ENCODE measurements at regions not wholly inside any gene's neighbourhood (a gene's known extent, or its start where the extent isn't known, plus 50 kb on each side); places are given as distances from the start of the nearest gene placed in this dataset.
"Not testable (repeated sequence)": the region's sequence is repeated elsewhere in the genome, so short reads cannot be mapped to it uniquely, and the experiment has no call there.

- not testable (repeated sequence) for DNase-seq (ENCODE audit: low read depth in 2 of 2)
Measured at GRCh38 chr7:73175322-73175721, 89.5 kb upstream of the SPDYE9 start.

DNA sequence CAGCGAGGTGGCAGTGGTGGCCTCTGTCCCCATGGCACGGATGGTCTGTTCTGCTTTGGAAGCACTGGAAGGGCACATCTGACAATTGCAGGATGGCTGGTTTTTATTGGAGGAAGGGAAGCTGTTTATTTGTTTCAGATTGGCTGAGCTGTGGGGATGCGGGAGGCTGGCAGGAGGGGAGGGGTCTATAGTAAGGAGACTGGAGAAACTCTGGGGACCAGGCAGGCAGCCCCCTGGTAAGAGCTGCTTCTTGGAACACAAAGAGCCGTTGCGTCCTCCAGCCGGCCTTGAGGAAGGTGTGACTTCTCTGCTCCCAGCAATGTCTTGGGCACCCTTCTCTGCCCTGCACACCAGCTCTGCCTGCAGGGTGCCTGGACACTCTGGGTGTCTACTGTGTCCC is 85.1 kb upstream of the SPDYE9 start:
- not testable (repeated sequence) for DNase-seq (ENCODE audit: low read depth in 2 of 2)

- not testable (repeated sequence) for DNase-seq (ENCODE audit: low read depth in 2 of 2)
Measured at GRCh38 chr7:73170415-73170814, 84.6 kb upstream of the SPDYE9 start.

- DNase-seq (ENCODE audit: low read depth in 2 of 2), result not testable (repeated sequence)
Measured at GRCh38 chr7:73166152-73166551, 80.3 kb upstream of the SPDYE9 start.

DNA sequence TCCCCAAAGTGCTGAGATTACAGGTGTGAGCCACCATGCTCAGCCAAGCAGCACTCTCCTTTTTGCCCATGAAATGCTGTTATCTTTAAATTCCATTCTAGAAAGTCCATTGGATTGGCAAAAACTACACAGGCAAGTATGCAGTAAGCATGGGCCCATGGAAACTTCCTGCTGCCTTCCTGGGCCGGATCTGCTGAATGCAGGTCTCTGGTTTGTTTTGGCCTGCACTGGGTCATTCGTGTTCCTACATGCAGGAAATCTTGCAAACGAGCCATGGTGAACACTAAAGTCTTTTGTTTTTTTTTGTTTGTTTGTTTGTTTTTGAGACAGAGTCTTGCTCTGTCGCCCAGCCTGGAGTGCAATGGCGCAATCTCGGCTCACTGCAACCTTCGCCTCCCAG is 76.8 kb upstream of the SPDYE9 start:
- not testable (repeated sequence) for DNase-seq (ENCODE audit: low read depth in 2 of 2)

DNA sequence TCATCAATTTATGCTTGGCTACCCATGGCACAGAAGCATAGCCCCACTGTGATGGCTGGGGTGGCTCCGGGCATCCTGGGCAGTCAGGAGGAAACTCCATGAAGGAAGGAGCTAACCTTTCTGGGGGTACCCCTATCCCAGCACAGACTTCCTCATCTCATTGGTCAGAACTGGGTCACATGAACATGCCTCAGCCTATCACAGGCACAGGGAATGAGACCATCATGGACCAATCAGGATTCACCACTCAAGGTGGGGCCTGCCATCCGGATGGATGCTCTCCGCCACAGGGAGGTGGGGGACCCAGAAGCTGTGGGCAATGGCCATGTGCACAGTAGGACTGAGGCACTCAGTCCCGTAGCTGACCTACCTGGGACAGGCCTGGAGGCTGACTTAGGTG is 75.9 kb upstream of the SPDYE9 start:
- not testable (repeated sequence) for DNase-seq (ENCODE audit: low read depth in 2 of 2)

DNA sequence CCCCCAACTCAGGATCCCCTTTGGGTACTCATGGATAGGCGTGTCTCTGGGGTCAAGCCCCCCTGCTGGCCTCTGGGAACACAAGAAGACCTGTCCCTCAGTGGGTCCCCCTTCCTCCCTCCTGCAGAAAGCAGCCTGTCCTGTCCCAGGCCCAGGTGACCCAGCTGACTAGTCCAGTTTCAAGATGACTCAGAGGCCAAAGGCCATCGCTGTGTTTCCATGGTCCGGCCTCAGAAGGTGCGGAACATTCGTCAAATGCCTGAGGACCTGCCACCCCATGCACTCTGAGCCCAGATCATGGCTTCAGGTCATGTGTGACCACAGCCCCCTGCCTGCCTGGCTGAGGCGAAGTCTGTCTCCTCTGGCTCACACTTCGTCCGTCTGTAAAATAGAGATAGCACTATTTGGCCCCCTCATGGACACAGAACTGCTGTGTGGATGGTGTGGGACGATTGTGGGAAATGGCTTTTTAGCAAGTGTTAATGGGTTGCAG is 71.4 kb upstream of the SPDYE9 start:
- not testable (repeated sequence) for DNase-seq (ENCODE audit: low read depth in 2 of 2)

GRCh38 chr7:73156510-73157168 is 70.8 kb upstream of the SPDYE9 start:
- DNase-seq (ENCODE audit: low read depth in 2 of 2), result not testable (repeated sequence)

DNA sequence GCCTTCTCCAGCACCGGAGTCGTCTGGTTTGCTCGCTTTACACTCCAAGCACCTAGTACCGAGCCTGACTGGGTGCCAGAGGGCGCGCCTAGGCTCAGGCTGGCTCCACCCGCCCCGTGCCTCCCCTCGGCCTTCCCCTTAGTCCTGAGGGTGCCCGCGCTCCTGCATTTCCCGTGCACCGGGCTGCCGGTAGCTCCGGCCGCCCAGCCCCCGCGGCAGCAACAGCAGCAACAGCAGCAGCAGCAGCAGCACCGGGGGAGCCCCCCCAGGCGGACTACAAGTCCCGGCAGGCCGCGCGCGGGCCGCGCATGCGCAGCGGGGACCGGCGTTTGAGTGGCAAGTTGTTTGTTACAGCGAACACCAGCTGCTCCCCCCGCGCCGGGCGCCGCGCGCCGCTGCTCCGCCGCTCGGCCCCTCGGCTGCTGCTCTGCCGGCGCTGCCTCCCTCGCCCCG is 68.8 kb upstream of the SPDYE9 start:
- peak; percentile 61 to 67 for DNase-seq (ENCODE audit: low read depth in 2 of 2)

DNA sequence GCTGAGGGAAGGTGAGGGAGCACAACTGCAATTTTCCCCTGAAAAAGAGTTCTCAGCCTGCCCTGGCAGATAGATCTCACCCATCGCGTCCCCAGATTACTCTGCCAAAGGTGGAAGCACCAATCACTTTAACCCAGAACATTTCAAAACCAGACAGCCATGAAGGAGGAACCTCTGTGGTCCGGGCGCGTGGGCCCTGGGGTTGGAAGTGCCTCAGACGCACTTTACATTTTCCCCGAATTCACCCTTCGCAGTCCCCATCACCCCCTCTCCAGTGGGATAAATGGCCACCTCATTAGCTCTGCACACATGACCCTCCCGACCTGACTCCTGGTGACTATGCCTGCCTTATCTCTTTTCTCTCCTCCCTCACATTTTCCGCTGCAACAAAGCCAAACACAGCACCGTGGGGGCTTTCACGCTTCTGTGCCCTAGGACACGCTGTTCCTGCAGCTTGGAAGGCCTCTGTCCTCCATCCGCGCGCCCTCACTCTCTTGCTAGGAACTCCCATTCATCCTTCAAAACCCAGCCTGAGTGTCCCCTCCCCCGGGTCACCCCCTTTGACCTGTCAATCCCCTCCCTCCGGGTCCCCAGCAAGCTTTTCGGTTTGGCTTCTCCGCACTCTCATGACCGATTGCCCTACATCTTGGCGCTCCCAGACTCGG is 68.2 kb upstream of the SPDYE9 start:
- not testable (repeated sequence) for DNase-seq (ENCODE audit: low read depth in 2 of 2)

DNA sequence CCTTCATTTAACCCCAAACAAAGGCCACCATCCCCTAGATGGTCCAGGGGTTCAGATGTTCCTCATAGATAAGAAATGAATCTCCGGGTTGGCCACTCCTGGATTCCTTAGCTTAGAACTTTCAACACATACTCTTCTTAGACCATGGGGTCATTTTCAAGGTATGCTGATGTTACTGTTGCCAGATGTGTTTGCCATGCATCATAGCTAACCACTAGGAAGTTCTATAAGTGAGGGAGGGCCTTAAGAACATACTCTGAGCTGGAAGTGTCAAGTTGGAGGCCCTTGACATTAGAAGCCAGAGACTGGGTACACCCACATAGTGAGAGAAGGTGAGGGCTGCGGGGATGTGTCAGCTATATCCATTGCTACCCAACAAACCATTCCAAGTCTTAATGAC is 62.7 kb upstream of the SPDYE9 start:
- not testable (repeated sequence) for DNase-seq (ENCODE audit: low read depth in 2 of 2)

DNA sequence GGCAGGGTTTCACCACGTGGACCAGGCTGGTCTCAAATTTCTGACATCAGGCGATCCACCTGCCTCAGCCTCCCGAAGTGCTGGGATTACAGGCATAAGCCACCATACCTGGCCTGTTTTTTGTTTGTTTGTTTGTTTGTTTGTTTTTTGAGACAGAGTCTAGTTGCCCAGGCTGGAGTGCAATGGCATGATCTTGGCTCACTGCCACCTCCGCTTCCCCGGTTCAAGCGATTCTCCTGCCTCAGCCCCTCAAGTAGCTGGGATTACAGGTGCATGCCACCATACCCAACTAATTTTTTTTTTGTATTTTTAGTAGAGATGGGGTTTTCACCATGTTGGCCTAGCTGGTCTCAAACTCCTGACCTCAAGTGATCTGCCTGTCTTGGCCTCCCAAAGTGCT is 61.8 kb upstream of the SPDYE9 start:
- not testable (repeated sequence) for DNase-seq (ENCODE audit: low read depth in 2 of 2)

DNA sequence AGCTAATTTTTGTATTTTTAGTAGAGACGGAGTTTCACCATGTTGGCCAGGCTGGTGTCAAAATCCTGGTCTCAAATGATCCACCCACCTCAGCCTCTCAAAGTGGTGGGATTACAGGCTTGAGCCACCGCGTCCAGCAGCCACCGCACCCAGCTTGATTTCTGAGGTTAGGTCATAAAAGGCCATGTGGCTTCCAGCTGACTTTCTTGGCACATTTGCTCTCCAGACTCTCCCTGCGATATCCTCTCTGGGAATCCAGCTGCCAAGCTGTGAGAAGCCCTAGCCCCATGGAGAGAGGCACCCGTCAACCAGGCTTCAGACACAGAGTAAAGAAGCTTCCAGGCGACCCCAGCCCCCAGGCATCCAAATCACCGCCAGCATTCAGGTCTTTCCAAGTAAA is 58.2 kb upstream of the SPDYE9 start:
- DNase-seq (ENCODE audit: low read depth in 2 of 2), result not testable (repeated sequence)

DNA sequence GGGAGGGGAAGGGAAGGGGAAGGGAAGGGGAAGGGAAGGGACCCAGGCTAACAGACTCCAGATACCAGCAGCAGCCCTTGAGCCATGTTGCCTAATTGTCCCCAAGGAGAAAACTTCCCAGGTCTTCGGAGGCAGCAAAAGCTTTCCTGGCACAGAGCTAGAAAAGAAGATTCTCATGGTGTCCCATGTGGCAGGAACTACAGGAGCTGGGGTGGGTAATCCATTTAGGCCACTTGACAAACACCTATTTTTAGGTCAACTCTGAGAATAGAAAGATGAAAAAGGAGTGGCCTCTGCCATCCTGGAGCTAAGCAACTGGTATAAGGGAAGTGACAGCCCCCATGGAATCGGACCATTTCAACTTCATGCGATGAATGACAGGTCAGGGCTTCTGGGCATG is 52.1 kb upstream of the SPDYE9 start:
- not testable (repeated sequence) for DNase-seq (ENCODE audit: low read depth in 2 of 2)

All from stimulated activated CD4-positive, alpha-beta T cell treated with anti-CD3 and anti-CD28 coated beads, Interleukin-12 subunit alpha, Interleukin-12 subunit beta, amount 100 ng/mL, for 24 hours (primary cell).